Mucosa of rectum (tissue), 2 donors: ENCODE measurements at regions not wholly inside any gene's neighbourhood (a gene's known extent, or its start where the extent isn't known, plus 50 kb on each side); places are given as distances from the start of the nearest gene placed in this dataset.

Experiments used
- H3K27ac ChIP-seq, 2 donors: one replicate each; pipeline ENCODE4 v1.7.0; 2013; ENCODE audit warnings: inconsistent platforms in 2 of 2, low read depth in 2 of 2, low read length in 2 of 2
- H3K27me3 ChIP-seq, 2 donors: one replicate each; pipeline ENCODE4 v1.7.0; 2013; ENCODE audit warnings: low read length in 2 of 2; ENCODE audit not compliant: control insufficient read depth in 2 of 2, insufficient read depth in 2 of 2
- H3K36me3 ChIP-seq, 2 donors: one replicate each; pipeline ENCODE4 v1.7.0; 2013; ENCODE audit warnings: low read length in 2 of 2; ENCODE audit not compliant: control insufficient read depth in 2 of 2, insufficient read depth in 2 of 2
- H3K4me1 ChIP-seq, 2 donors: one replicate each; pipeline ENCODE4 v1.7.0; 2013; ENCODE audit warnings: low read length in 2 of 2, mild to moderate bottlenecking in 1 of 2; ENCODE audit not compliant: control insufficient read depth in 2 of 2, insufficient read depth in 2 of 2
- H3K4me3 ChIP-seq, 2 donors: one replicate each; pipeline ENCODE4 v1.7.0; 2013; ENCODE audit warnings: low read length in 2 of 2
- H3K9ac ChIP-seq, 2 donors: one replicate each; pipeline ENCODE4 v1.7.0; 2013; ENCODE audit warnings: low read length in 2 of 2, low read depth in 1 of 2, mild to moderate bottlenecking in 1 of 2
- H3K9me3 ChIP-seq, 2 donors: one replicate each; pipeline ENCODE4 v1.7.0; 2013; ENCODE audit warnings: low read length in 2 of 2; ENCODE audit not compliant: control insufficient read depth in 2 of 2
- donor health status: healthy.
- donor health status: Normal muscosa, but diverticular disease.

- Histone ChIP-seq H3K27ac (no peak overlapping the region), H3K36me3 (no peaks in the 10 kb centered on the region), H3K9ac (no peak overlapping the region), H3K27me3 (no peaks in the 10 kb centered on the region), H3K4me1 (no peaks in the 10 kb centered on the region), H3K9me3 (no peaks in the 10 kb centered on the region), H3K4me3 (no peak overlapping the region)
Measured at GRCh38 chr4:187547316-187547715, 448.3 kb upstream of the ZFP42 start.

- Histone ChIP-seq H3K4me3 (no peak overlapping the region), H3K9me3 (no peaks in the 10 kb centered on the region), H3K36me3 (no peaks in the 10 kb centered on the region), H3K27me3 (no peaks in the 10 kb centered on the region), H3K27ac (no peak overlapping the region), H3K9ac (no peak overlapping the region), H3K4me1 (no peaks in the 10 kb centered on the region)
Measured at GRCh38 chr4:187550256-187550950, 445.2 kb upstream of the ZFP42 start.

GRCh38 chr4:187552781-187553180 is 442.8 kb upstream of the ZFP42 start:
- Histone ChIP-seq H3K9me3 (no peaks in the 10 kb centered on the region), H3K27me3 (no peaks in the 10 kb centered on the region), H3K4me3 (no peak overlapping the region), H3K9ac (no peak overlapping the region), H3K27ac (no peak overlapping the region), H3K4me1 (no peaks in the 10 kb centered on the region), H3K36me3 (no peaks in the 10 kb centered on the region)

- Histone ChIP-seq H3K36me3 (no peaks in the 10 kb centered on the region), H3K27ac (no peak overlapping the region), H3K27me3 (no peaks in the 10 kb centered on the region), H3K9ac (no peak overlapping the region), H3K4me3 (no peak overlapping the region), H3K4me1 (no peaks in the 10 kb centered on the region), H3K9me3 (no peaks in the 10 kb centered on the region)
Measured at GRCh38 chr4:187555174-187555573, 440.4 kb upstream of the ZFP42 start.

- Histone ChIP-seq H3K4me3 (no peak overlapping the region), H3K27ac (no peak overlapping the region), H3K9ac (no peak overlapping the region), H3K27me3 (no peaks in the 10 kb centered on the region), H3K4me1 (no peaks in the 10 kb centered on the region), H3K9me3 (no peaks in the 10 kb centered on the region), H3K36me3 (no peaks in the 10 kb centered on the region)
Measured at GRCh38 chr4:187558391-187558790, 437.2 kb upstream of the ZFP42 start.

- Histone ChIP-seq H3K27me3 (no peaks in the 10 kb centered on the region), H3K27ac (no peak overlapping the region), H3K4me1 (no peaks in the 10 kb centered on the region), H3K9me3 (no peaks in the 10 kb centered on the region), H3K9ac (no peak overlapping the region), H3K4me3 (no peak overlapping the region), H3K36me3 (no peaks in the 10 kb centered on the region)
Measured at GRCh38 chr4:187562345-187562744, 433.2 kb upstream of the ZFP42 start.

GRCh38 chr4:187565416-187565815 is 430.2 kb upstream of the ZFP42 start:
- no peaks in the 10 kb centered on the region for H3K36me3 ChIP-seq
- H3K9me3 ChIP-seq, result no peaks in the 10 kb centered on the region
- H3K27me3 ChIP-seq, result no peaks in the 10 kb centered on the region
- H3K4me1 ChIP-seq, result no peaks in the 10 kb centered on the region
- no peak overlapping the region for H3K4me3 ChIP-seq
- no peak overlapping the region for H3K27ac ChIP-seq
- H3K9ac ChIP-seq, result no peak overlapping the region

GRCh38 chr4:187569871-187570270 is 425.7 kb upstream of the ZFP42 start:
- no peaks in the 10 kb centered on the region for H3K9me3 ChIP-seq
- no peaks in the 10 kb centered on the region for H3K36me3 ChIP-seq

GRCh38 chr4:187575706-187576105 is 419.9 kb upstream of the ZFP42 start:
- Histone ChIP-seq H3K27ac (no peak overlapping the region), H3K4me1 (no peaks in the 10 kb centered on the region)

More at GRCh38 chr4:187569871-187570270, 425.7 kb upstream of the ZFP42 start:
- H3K9ac ChIP-seq, result no peak overlapping the region
- H3K4me1 ChIP-seq, result no peaks in the 10 kb centered on the region
- no peak overlapping the region for H3K4me3 ChIP-seq
- no peaks in the 10 kb centered on the region for H3K27me3 ChIP-seq
- H3K27ac ChIP-seq, result no peak overlapping the region

GRCh38 chr4:187576751-187577150 is 418.8 kb upstream of the ZFP42 start:
- H3K4me1 ChIP-seq, result no peaks in the 10 kb centered on the region
- H3K27ac ChIP-seq, result no peak overlapping the region
- H3K9ac ChIP-seq, result no peak overlapping the region

More at GRCh38 chr4:187575706-187576105, 419.9 kb upstream of the ZFP42 start:
- Histone ChIP-seq H3K27me3 (no peaks in the 10 kb centered on the region), H3K9me3 (no peaks in the 10 kb centered on the region), H3K4me3 (no peak overlapping the region), H3K36me3 (no peaks in the 10 kb centered on the region), H3K9ac (no peak overlapping the region)

More at GRCh38 chr4:187576751-187577150, 418.8 kb upstream of the ZFP42 start:
- Histone ChIP-seq H3K9me3 (no peaks in the 10 kb centered on the region), H3K27me3 (no peaks in the 10 kb centered on the region), H3K4me3 (no peak overlapping the region), H3K36me3 (no peaks in the 10 kb centered on the region)
